Thyroid gland (tissue), 4 donors: ENCODE measurements at regions not wholly inside any gene's neighbourhood (a gene's known extent, or its start where the extent isn't known, plus 50 kb on each side); places are given as distances from the start of the nearest gene placed in this dataset.

Experiments used
- DNase-seq, 2 donors: peaks; one replicate each; pipeline ENCODE4 v3.0.0-alpha.2; 2019
- H3K27ac ChIP-seq, 3 donors: fragments of 200-600 bp; sonication (generic); 1 replicate in 2 of 3; 2 replicates in 1 of 3; pipeline ENCODE4 v1.5.1; 2016 to 2019; ENCODE audit warnings: mild to moderate bottlenecking in 1 of 3, moderate library complexity in 1 of 3
- H3K27me3 ChIP-seq: fragments of 200-600 bp; sonication (generic); one replicate; pipeline ENCODE4 v1.5.1; 2019
- H3K36me3 ChIP-seq, 2 donors: fragments of 200-600 bp; sonication (generic); one replicate each; pipeline ENCODE4 v1.5.1; 2016 to 2019
- H3K4me1 ChIP-seq, 2 donors: fragments of 200-600 bp; sonication (generic); one replicate each; pipeline ENCODE4 v1.5.1; 2017 to 2019
- H3K4me3 ChIP-seq, 3 donors: fragments of 200-600 bp; sonication (generic); replicated peaks in 1 of 3; 1 replicate in 2 of 3; 2 replicates in 1 of 3; pipeline ENCODE4 v1.5.1; 2016; ENCODE audit warnings: mild to moderate bottlenecking in 1 of 3
- H3K9me3 ChIP-seq: fragments of 200-600 bp; sonication (generic); one replicate; pipeline ENCODE4 v1.5.1; 2017
- POLR2A ChIP-seq, 2 donors: fragments of 450-650 bp; IDR thresholded peaks; one replicate each; pipeline ENCODE4 v1.6.1; 2017; ENCODE audit warnings: antibody characterized with exemption in 2 of 2, mild to moderate bottlenecking in 2 of 2, moderate library complexity in 1 of 2
- WGBS, 2 donors: methylation state at CpG; one replicate each; pipeline ENCODE4 v1.1.5; 2017; 5-methylcytosine and 5-hydroxymethylcytosine counted together
- intact Hi-C: fragments of 100-400 bp; cut with DNase I; formaldehyde crosslinking; loops from one replicate; pipeline ENCODE4 v1.15.1; 2023
- TF ChIP-seq, protein P1 (sequence below), 6 experiments: fragments of 200-600 bp in 3 of 6; fragments of 450-650 bp in 3 of 6; sonication (generic) in 3 of 6; IDR thresholded peaks; one replicate each; pipeline ENCODE4 v1.5.1; 2016 to 2019; ENCODE audit warnings: antibody characterized with exemption in 6 of 6, mild to moderate bottlenecking in 2 of 6, inconsistent platforms in 1 of 6, moderate library complexity in 1 of 6

DNA sequence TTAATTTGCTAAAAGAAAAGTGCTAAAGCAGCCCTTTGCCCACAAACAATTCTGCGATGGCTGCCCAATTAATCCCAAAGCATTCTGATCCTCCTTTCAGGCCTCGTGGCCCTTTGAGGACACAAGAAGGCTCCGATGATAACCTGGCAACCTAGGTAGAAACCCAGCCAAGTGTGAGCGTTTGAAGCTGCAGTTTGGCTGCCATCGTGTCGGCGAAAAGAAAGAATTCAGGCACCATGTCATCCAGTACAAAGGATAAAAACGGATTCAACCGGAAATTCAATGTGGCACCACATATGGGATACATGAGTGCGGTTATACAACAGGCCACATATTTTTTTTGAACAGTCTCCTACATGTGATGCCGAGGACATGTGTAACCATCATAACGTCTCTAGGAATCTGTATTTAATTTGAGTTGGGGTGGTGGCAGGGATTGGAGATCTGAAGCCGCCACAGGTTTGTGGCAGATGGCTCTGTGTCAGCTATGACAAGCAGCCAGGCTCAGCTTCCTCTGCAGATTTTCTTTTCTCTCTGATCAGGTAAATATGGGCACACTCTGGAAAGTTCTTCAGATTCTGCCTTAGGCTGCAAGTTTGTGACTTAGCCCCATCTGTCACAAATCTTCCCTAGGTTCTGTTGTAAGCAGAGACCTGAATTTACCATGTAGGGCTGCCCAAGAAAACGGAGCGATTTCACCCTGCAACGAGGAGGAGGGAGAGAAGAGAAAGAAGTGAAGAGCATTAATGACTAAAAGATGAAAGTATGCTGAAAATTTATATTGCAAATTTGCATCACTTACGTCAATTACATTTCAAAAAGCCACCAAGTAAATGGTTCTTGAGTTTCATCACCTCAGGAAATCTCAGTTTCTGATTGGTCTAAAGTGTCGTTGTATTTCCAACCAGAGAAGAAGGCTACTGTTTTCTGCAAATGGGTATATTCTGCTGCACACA is 573.2 kb downstream of the ZEB2 start:
- Histone ChIP-seq H3K4me1 (no peaks in the 10 kb centered on the region), H3K9me3 (no peaks in the 10 kb centered on the region), H3K4me3 (no peak overlapping the region), H3K27ac (no peak overlapping the region), H3K36me3 (no peaks in the 10 kb centered on the region), H3K27me3 (no peaks in the 10 kb centered on the region)
- 96% methylated on average over 18 of the region's 18 CpGs for WGBS, 2 donors
- no peak for DNase-seq
- intact Hi-C loops: no loop called here
- TF ChIP-seq POLR2A (IDR thresholded peaks at IDR 0.05): no peak
- TF ChIP-seq, protein P1, sequence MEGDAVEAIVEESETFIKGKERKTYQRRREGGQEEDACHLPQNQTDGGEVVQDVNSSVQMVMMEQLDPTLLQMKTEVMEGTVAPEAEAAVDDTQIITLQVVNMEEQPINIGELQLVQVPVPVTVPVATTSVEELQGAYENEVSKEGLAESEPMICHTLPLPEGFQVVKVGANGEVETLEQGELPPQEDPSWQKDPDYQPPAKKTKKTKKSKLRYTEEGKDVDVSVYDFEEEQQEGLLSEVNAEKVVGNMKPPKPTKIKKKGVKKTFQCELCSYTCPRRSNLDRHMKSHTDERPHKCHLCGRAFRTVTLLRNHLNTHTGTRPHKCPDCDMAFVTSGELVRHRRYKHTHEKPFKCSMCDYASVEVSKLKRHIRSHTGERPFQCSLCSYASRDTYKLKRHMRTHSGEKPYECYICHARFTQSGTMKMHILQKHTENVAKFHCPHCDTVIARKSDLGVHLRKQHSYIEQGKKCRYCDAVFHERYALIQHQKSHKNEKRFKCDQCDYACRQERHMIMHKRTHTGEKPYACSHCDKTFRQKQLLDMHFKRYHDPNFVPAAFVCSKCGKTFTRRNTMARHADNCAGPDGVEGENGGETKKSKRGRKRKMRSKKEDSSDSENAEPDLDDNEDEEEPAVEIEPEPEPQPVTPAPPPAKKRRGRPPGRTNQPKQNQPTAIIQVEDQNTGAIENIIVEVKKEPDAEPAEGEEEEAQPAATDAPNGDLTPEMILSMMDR (IDR thresholded peaks at IDR 0.05): no peak

DNA sequence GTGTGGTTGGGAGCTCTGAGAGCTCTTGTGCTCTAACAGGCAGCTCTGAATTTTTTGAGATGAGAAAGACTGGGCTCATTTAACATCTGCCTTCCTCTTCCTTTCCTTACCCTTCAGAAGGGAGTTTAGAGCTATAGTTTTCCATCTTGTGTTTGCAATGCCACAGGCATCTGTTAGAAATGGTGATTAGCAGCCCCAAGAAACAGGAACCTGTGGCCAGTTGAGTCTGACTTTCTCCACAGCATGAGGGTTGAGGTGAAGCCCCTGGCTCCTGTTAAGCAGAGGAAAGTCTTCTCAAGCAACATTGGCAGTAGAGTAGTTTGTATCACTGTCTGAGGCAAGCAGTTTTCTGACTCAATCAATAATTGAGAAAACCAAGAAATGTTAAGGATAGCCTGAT is 577.4 kb downstream of the ZEB2 start:
- TF ChIP-seq, protein P1 (IDR thresholded peaks at IDR 0.05): no peak
- TF ChIP-seq POLR2A (IDR thresholded peaks at IDR 0.05): no peak
- no peak for DNase-seq
- Histone ChIP-seq H3K4me1 (peaks cover 0 to 2% of the 10 kb centered on the region in 2 donors), H3K4me3 (no peak overlapping the region), H3K27me3 (no peaks in the 10 kb centered on the region), H3K27ac (no peak overlapping the region), H3K9me3 (no peaks in the 10 kb centered on the region), H3K36me3 (no peaks in the 10 kb centered on the region)
- intact Hi-C loops: no loop called here

- peaks cover 0 to 11% of the 10 kb centered on the region in 2 donors for H3K4me1 ChIP-seq
- H3K27me3 ChIP-seq: no peaks in the 10 kb centered on the region
- no peak overlapping the region for H3K4me3 ChIP-seq
- intact Hi-C loops: no loop called here
- no peak for TF ChIP-seq POLR2A (IDR thresholded peaks at IDR 0.05)
- TF ChIP-seq, protein P1 (IDR thresholded peaks at IDR 0.05): no peak
- H3K27ac ChIP-seq: no peak overlapping the region
- DNase-seq: no peak
- H3K9me3 ChIP-seq: no peaks in the 10 kb centered on the region
- 95 to 100% methylated on average over 3 of the region's 3 CpGs for whole genome bisulfite sequencing, 2 donors
- H3K36me3 ChIP-seq: no peaks in the 10 kb centered on the region
These were observed 579.2 kb downstream of the ZEB2 start for GRCh38 chr2:143940720-143941119.

DNA sequence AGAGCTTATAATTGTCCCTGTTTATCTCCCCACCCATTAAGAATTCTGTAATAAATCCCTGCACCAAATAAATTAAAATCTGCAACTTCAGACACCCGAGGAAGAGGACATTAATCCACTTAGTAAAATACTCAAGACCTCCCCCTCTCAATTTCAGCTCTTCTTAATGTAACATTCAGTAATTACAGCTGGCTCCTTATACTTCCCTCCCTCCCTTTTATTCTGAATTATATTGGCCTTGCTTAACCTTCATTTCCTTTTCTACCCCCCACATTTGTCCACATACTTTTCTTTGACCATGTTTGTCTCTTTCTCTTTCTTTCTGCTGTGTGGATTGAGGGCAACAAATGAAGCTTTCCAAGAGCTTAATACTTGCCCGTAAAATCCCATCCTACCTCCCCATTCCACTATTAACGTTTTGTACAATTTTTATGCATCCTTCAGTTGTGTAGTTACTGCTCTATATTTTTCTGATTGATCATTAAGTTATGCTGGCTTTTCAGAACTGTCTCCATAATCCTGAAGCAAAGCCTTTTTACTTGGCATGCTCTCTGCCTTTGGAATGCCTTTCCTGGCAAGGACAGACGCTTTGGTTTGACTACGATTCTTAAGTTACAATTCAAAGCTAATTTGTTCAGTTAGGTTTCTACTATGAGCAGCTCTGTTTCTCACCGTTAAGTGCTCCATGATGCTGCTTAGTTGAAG is 580.1 kb downstream of the ZEB2 start:
- intact Hi-C loops: no loop called here
- peak overlapping the region in 1 of 3 donors; percentile 17 for H3K27ac ChIP-seq
- no peak for DNase-seq

More for the DNA sequence above, 580.1 kb downstream of the ZEB2 start:
- H3K4me1 ChIP-seq: peaks cover 0 to 11% of the 10 kb centered on the region in 2 donors
- no peaks in the 10 kb centered on the region for H3K9me3 ChIP-seq
- H3K36me3 ChIP-seq: no peaks in the 10 kb centered on the region
- H3K27me3 ChIP-seq: no peaks in the 10 kb centered on the region
- TF ChIP-seq, protein P1 (IDR thresholded peaks at IDR 0.05): no peak
- no peak for TF ChIP-seq POLR2A (IDR thresholded peaks at IDR 0.05)
- WGBS, 2 donors: 58 to 62% methylated on average over 6 of the region's 6 CpGs
- H3K4me3 ChIP-seq: no peak overlapping the region
